Activated CD4-positive, alpha-beta memory T cell treated with anti-CD3 and anti-CD28 coated beads, Interleukin-2, amount 10 ng/mL, durations not matched to agents 7 days and 5 days (primary cell): ENCODE measurements at regions not wholly inside any gene's neighbourhood (a gene's known extent, or its start where the extent isn't known, plus 50 kb on each side); places are given as distances from the start of the nearest gene placed in this dataset.
"Not testable (repeated sequence)": the region's sequence is repeated elsewhere in the genome, so short reads cannot be mapped to it uniquely, and the experiment has no call there.

Source experiments
- CTCF ChIA-PET: fragments of 350-600 bp; sonication (Branson Sonifier 250); formaldehyde crosslinking; loops from one replicate; lab custom pipeline; 2021; ENCODE audit warnings: antibody characterized with exemption, inconsistent platforms; lab: Charles Lee
- POLR2A ChIA-PET: fragments of 350-600 bp; sonication (Branson Sonifier 250); formaldehyde crosslinking; loops from one replicate; lab custom pipeline; 2021; ENCODE audit warnings: antibody characterized with exemption; lab: Charles Lee
- DNase-seq: peaks from one replicate; pipeline ENCODE4 v3.0.0-alpha.2; 2020
- H3K27ac Mint-ChIP-seq: one replicate; pipeline ENCODE4 v1.8.0; 2021; ENCODE audit warnings: mild to moderate bottlenecking, mixed read lengths
- H3K27me3 Mint-ChIP-seq: one replicate; pipeline ENCODE4 v1.8.0; 2021; ENCODE audit warnings: mixed read lengths
- H3K36me3 Mint-ChIP-seq: one replicate; pipeline ENCODE4 v1.8.0; 2021; ENCODE audit warnings: low read depth, mixed read lengths
- H3K4me1 Mint-ChIP-seq: one replicate; pipeline ENCODE4 v1.8.0; 2021; ENCODE audit warnings: mixed read lengths
- H3K4me3 Mint-ChIP-seq: one replicate; pipeline ENCODE4 v1.8.0; 2021; ENCODE audit warnings: mild to moderate bottlenecking, mixed read lengths
- H3K9me3 Mint-ChIP-seq: one replicate; pipeline ENCODE4 v1.8.0; 2021; ENCODE audit warnings: mixed read lengths

- ChIA-PET POLR2A (no interaction called here), CTCF (no interaction called here)
- no peak for DNase-seq
- peaks cover 8% of the 10 kb centered on the region for H3K9me3 Mint-ChIP-seq
- no peaks in the 10 kb centered on the region for H3K4me1 Mint-ChIP-seq
- no peaks in the 10 kb centered on the region for H3K36me3 Mint-ChIP-seq
- H3K27me3 Mint-ChIP-seq = no peaks in the 10 kb centered on the region
- H3K27ac Mint-ChIP-seq = no peak overlapping the region
- H3K4me3 Mint-ChIP-seq = no peak overlapping the region
Measured at GRCh38 chr18:73366713-73367112, 498.9 kb upstream of the NETO1 start.

GRCh38 chr18:73365018-73365417 lies 497.2 kb upstream of the NETO1 start:
- DNase-seq = no peak
- H3K36me3 Mint-ChIP-seq = no peaks in the 10 kb centered on the region
- H3K27ac Mint-ChIP-seq = no peak overlapping the region
- no peaks in the 10 kb centered on the region for H3K27me3 Mint-ChIP-seq
- CTCF ChIA-PET = no interaction called here
- no peaks in the 10 kb centered on the region for H3K4me1 Mint-ChIP-seq
- peaks cover 5% of the 10 kb centered on the region for H3K9me3 Mint-ChIP-seq
- H3K4me3 Mint-ChIP-seq = no peak overlapping the region
- POLR2A ChIA-PET = no interaction called here

- H3K4me3 Mint-ChIP-seq = no peak overlapping the region
- H3K36me3 Mint-ChIP-seq = no peaks in the 10 kb centered on the region
- ChIA-PET CTCF (no interaction called here), POLR2A (no interaction called here)
- H3K27ac Mint-ChIP-seq = no peak overlapping the region
- H3K27me3 Mint-ChIP-seq = no peaks in the 10 kb centered on the region
- no peaks in the 10 kb centered on the region for H3K4me1 Mint-ChIP-seq
- no peak for DNase-seq
- peaks cover 9% of the 10 kb centered on the region for H3K9me3 Mint-ChIP-seq
Measured at GRCh38 chr18:73355121-73355520, 487.3 kb upstream of the NETO1 start.

GRCh38 chr18:73352546-73352945 lies 484.8 kb upstream of the NETO1 start:
- Mint-ChIP-seq H3K9me3 (peaks cover 6% of the 10 kb centered on the region), H3K4me1 (no peaks in the 10 kb centered on the region), H3K36me3 (no peaks in the 10 kb centered on the region), H3K4me3 (no peak overlapping the region), H3K27ac (no peak overlapping the region), H3K27me3 (no peaks in the 10 kb centered on the region)
- ChIA-PET POLR2A (no interaction called here), CTCF (no interaction called here)
- DNase-seq = no peak

GRCh38 chr18:73340135-73340977 lies 472.6 kb upstream of the NETO1 start:
- H3K36me3 Mint-ChIP-seq = no peaks in the 10 kb centered on the region
- H3K4me3 Mint-ChIP-seq = no peak overlapping the region
- CTCF ChIA-PET = no interaction called here
- H3K9me3 Mint-ChIP-seq = peaks cover 15% of the 10 kb centered on the region
- no peak for DNase-seq
- no peaks in the 10 kb centered on the region for H3K4me1 Mint-ChIP-seq
- no peaks in the 10 kb centered on the region for H3K27me3 Mint-ChIP-seq
- H3K27ac Mint-ChIP-seq = no peak overlapping the region
- POLR2A ChIA-PET = no interaction called here

GRCh38 chr18:73331212-73331772 lies 463.5 kb upstream of the NETO1 start:
- Mint-ChIP-seq H3K4me1 (no peaks in the 10 kb centered on the region), H3K36me3 (no peaks in the 10 kb centered on the region), H3K27ac (no peak overlapping the region), H3K9me3 (peaks cover 5% of the 10 kb centered on the region), H3K27me3 (no peaks in the 10 kb centered on the region), H3K4me3 (no peak overlapping the region)
- CTCF ChIA-PET = no interaction called here
- POLR2A ChIA-PET = no interaction called here
- DNase-seq = no peak

- DNase-seq, CTCF ChIA-PET, H3K4me1 Mint-ChIP-seq, H3K27me3 Mint-ChIP-seq, H3K27ac Mint-ChIP-seq, H3K9me3 Mint-ChIP-seq, H3K36me3 Mint-ChIP-seq, H3K4me3 Mint-ChIP-seq, POLR2A ChIA-PET: not testable (repeated sequence)
Measured at GRCh38 chr18:73330106-73330505, 462.3 kb upstream of the NETO1 start.

- H3K9me3 Mint-ChIP-seq, CTCF ChIA-PET, H3K27ac Mint-ChIP-seq, POLR2A ChIA-PET, H3K27me3 Mint-ChIP-seq, H3K4me3 Mint-ChIP-seq, H3K4me1 Mint-ChIP-seq, DNase-seq, H3K36me3 Mint-ChIP-seq: not testable (repeated sequence)
Measured at GRCh38 chr18:73324187-73324831, 456.5 kb upstream of the NETO1 start.

GRCh38 chr18:73318739-73319479 lies 451.1 kb upstream of the NETO1 start:
- no peak for DNase-seq

GRCh38 chr18:73316513-73316912 lies 448.7 kb upstream of the NETO1 start:
- Mint-ChIP-seq H3K4me3 (no peak overlapping the region), H3K9me3 (peaks cover 5% of the 10 kb centered on the region), H3K36me3 (no peaks in the 10 kb centered on the region), H3K27me3 (no peaks in the 10 kb centered on the region), H3K27ac (no peak overlapping the region), H3K4me1 (no peaks in the 10 kb centered on the region)
- ChIA-PET POLR2A (no interaction called here), CTCF (no interaction called here)
- no peak for DNase-seq

More at GRCh38 chr18:73318739-73319479, 451.1 kb upstream of the NETO1 start:
- H3K27ac Mint-ChIP-seq = no peak overlapping the region
- H3K4me1 Mint-ChIP-seq = no peaks in the 10 kb centered on the region
- ChIA-PET POLR2A (no interaction called here), CTCF (no interaction called here)
- no peak overlapping the region for H3K4me3 Mint-ChIP-seq
- no peaks in the 10 kb centered on the region for H3K27me3 Mint-ChIP-seq
- H3K36me3 Mint-ChIP-seq = no peaks in the 10 kb centered on the region
- H3K9me3 Mint-ChIP-seq = peaks cover 3% of the 10 kb centered on the region

- Mint-ChIP-seq H3K27me3 (no peaks in the 10 kb centered on the region), H3K9me3 (peaks cover 9% of the 10 kb centered on the region), H3K4me1 (no peaks in the 10 kb centered on the region), H3K4me3 (no peak overlapping the region), H3K27ac (no peak overlapping the region), H3K36me3 (no peaks in the 10 kb centered on the region)
- ChIA-PET CTCF (no interaction called here), POLR2A (no interaction called here)
- no peak for DNase-seq
Measured at GRCh38 chr18:73315381-73315780, 447.6 kb upstream of the NETO1 start.

- ChIA-PET CTCF (no interaction called here), POLR2A (no interaction called here)
- Mint-ChIP-seq H3K4me3 (no peak overlapping the region), H3K27ac (no peak overlapping the region), H3K27me3 (no peaks in the 10 kb centered on the region), H3K4me1 (no peaks in the 10 kb centered on the region), H3K36me3 (no peaks in the 10 kb centered on the region), H3K9me3 (peaks cover 6% of the 10 kb centered on the region)
- DNase-seq = no peak
Measured at GRCh38 chr18:73313476-73313875, 445.7 kb upstream of the NETO1 start.

GRCh38 chr18:73296686-73297085 lies 428.9 kb upstream of the NETO1 start:
- Mint-ChIP-seq H3K27ac (no peak overlapping the region), H3K9me3 (peaks cover 12% of the 10 kb centered on the region), H3K4me1 (no peaks in the 10 kb centered on the region), H3K4me3 (no peak overlapping the region), H3K27me3 (no peaks in the 10 kb centered on the region), H3K36me3 (no peaks in the 10 kb centered on the region)
- POLR2A ChIA-PET = no interaction called here
- CTCF ChIA-PET = no interaction called here
- DNase-seq = no peak
